ENCODE measurements at regions not wholly inside any gene's neighbourhood (a gene's known extent, or its start where the extent isn't known, plus 50 kb on each side); places are given as distances from the start of the nearest gene placed in this dataset.

DNA sequence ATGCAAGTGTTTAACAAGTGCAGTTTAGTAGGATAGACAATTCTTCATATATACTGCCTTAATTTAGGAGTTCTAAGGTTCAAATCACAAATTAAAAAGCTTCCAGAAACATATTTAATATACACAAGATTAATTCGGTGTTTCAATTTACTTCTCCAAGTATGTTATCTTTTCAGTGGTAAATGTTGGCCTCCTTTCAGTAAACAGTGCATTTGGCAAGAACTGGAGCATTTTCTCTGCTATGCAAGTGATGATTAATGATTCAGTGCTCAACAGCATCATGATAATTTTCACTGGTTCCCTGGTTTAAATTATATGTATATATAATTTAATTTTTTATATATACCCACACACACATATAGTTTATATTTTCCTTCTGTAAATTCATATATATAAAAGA lies 541.7 kb downstream of the EFNA5 start:
- DNase-seq: no peak

DNA sequence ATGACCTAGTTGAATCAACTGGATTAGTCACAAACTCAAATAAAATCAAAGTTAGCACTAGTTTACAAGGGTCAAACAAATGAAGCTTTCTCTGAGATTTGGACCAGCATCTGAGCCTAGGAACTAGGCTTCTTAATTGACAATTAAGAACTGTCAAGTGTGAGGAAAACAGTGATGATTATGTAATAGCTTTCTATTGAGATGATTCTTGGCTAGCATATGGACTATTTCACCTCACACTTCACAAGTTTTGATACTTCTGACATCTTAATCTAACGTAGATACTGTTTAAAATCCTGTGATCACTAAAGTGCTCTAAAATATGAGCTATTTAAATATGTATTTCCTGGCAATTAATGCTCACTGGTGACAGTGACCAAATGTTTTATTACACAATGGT lies 542.9 kb downstream of the EFNA5 start:
- DNase-seq: no peak

DNA sequence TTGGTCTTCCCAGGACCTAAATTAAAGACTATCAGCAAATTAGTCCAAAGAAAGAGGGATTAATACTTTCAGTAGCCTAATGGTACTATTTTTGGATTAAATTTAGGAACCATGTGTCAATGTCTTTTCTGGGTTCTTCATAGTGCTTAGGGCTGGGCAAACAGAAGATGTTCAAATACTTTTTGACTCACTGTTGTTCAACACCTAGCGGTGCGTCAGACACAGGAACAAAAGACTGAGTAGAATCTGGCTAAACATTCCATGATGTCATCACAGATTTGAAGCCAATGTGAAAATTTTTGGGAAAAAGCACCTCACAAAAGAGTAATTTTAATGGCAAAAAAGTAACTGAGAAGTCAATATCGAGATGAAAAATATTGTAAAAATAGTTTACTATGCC lies 544.4 kb downstream of the EFNA5 start:
- no peak for DNase-seq

DNA sequence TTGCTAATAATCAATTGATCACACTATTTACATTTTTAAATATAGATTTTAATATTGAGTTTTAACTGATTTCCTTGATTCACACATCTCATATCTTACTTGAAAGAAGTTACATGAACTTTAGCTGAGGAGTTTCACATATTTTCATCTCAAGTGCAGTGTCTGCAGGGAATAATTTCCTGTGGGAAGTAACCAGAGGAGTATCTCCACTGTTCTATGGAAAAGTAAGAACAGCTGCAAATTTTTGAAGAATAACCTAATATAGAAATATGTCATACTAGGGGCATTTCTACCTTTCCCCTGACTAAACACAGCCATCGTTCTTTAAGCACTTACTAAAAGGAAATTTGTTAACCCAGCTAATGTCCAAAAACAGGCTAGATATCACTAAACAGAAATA lies 546.4 kb downstream of the EFNA5 start:
- DNase-seq: no peak

- DNase-seq: no peak
Observed at GRCh38 chr5:107123014-107123413, 547.7 kb downstream of the EFNA5 start.

GRCh38 chr5:107121793-107122519 lies 548.8 kb downstream of the EFNA5 start:
- no peak for DNase-seq

DNA sequence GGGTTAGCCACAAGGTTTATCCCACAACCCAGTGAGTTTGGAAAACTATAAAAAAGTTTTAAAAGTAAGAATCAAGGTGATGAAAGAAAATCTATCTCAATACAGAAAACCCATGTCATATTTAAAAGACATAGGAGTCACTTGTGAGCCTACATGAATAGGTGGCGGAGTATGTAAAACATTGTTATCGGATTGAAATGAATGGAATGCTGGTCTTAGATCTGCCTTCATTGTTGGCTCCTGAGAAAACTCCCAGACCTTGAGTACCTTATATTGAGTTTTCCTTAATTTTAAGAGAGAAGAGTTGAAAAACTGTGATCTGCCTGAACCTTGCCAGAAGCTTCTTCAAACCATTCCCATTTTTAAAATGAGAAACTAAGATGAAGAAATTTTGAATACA lies 551.1 kb downstream of the EFNA5 start:
- no peak for DNase-seq

DNA sequence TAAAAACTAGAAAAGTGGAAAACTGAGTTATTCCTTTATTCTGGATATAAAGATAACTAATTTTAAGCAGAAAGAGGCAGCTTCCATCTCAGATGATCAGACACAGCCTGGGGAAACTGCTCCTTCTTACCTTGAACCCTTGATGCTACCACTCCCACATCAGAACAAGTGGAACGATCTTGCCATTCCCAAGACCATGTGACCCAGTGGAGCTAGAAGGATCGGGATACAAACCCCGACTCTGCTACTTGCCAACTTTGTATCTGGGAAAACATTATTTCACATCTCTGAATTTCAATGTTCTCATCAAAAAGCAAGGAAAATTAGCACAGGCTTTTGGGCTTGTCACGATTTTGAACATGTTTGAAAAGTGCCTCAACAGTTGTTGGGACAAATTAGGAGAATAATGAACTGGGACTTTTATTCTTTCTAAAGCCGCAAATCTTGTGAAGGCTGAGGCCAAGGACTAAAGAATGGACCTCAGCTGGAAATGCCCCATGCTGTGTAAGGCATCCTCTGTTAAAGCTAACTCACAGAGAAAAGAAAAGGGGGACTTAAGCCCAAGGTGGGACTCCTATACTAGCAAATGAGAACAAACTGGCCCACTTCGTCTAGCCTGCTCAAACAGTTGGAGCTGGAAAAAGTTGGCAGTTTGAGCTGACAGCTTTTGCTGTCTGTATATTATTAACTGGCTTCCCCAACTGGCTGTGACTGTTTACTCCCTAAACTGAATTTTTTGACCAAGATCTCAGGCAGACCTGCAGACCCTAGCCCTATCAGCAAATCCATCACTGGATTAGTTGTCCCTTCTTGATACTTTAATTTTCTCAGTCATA lies 552.3 kb downstream of the EFNA5 start:
- no peak for DNase-seq

GRCh38 chr5:107112216-107112615 lies 558.5 kb downstream of the EFNA5 start:
- peak; percentile 65 for DNase-seq

GRCh38 chr5:107104040-107104995 lies 566.4 kb downstream of the EFNA5 start:
- DNase-seq: no peak

DNA sequence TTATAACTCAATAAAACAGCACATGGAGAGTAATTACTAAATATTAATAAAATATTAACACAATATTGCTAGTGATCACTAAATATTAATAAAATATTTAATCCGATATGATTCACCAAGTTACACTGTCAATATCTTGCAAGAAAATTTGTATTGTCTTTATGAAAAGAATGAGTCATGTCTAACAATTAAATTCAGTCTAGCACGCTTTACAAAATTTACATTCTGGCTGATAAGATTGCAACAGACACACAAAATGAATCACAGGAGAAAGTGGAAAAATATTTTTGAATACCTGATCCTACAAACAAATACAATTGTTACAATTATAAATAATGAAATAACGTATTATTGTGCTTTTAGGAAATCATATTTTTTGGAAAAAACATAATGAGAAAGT lies 567.2 kb downstream of the EFNA5 start:
- DNase-seq: no peak

- no peak for DNase-seq
Observed at GRCh38 chr5:107100121-107100520, 570.6 kb downstream of the EFNA5 start.

DNA sequence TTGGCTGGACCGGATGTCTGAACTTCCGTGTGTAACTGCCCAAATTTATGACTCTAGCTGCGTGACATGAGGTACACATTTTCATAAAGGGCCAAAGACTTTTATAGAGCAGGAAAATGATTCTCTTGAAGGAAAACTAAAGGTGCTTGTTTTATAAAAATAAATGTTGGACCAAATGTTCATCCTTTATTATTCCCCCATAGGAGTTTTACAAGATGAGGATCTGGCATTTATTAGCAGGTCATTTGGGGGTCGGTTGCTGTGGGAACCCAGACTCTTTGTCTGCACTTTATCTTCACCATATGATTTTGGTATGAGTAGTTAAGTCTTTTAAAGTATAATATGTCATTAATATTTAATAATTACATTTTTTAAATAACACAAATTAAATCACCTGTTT lies 571.2 kb downstream of the EFNA5 start:
- DNase-seq: no peak

DNA sequence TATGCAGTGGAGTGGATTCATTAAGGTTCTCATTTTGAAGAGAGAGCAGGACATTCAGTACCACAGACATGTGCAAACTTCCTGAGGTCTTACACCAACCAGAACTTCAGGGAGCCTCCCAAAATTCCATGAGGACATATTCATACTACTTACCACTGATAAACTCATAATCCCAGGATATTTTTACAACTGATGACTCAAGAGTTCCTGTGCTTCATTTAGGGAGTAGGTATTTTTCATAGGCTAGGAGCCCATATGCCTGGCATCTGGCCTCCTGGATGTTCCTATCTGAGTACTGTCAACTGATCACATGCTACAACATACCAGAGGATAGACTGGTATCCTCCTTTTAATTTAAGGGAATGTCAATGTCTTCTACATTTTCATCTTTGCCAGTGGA lies 578.0 kb downstream of the EFNA5 start:
- no peak for DNase-seq

GRCh38 chr5:107090506-107090905 lies 580.2 kb downstream of the EFNA5 start:
- no peak for DNase-seq

- no peak for DNase-seq
Observed at GRCh38 chr5:107088907-107089306, 581.8 kb downstream of the EFNA5 start.

DNA sequence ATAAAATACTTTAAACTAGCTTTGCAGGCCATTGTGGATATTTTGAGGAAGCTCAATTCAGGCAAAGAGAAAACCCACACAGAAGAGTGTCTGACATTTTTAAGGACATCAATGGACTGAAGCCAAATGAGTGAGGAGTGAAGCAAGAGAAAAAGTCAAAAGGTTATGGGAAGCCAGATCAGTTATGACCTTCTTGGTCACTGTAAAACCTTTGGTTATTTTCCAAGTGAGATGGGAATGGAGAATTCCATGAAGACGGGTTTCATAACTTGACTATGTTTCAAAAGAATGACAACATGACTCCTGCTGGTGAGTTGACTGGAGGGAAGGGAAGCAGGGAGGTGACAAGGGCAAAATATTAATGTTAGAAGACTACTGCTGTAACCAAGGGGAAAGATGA lies 585.2 kb downstream of the EFNA5 start:
- no peak for DNase-seq

GRCh38 chr5:107074996-107075395 lies 595.7 kb downstream of the EFNA5 start:
- no peak for DNase-seq

GRCh38 chr5:107072967-107073366 lies 597.8 kb downstream of the EFNA5 start:
- no peak for DNase-seq

DNA sequence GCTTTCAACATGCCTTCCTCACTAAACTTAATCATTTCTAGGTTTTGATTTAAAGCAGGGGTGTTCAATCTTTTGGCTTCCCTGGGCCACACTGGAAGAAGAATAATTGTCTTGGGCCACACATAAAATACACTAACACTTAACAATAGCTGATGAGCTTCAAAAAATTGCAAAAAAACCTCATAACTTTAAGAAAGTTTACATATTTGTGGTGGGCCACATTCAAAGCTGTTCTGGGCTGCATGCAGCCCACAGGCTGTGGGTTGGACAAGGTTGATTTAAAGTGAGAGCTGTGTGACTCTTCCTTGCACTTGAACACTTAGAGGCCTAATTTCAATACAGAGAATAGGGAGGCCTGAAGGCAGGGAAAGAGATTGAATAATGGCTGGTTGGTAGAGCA lies 598.3 kb downstream of the EFNA5 start:
- DNase-seq: no peak

- no peak for DNase-seq
Observed at GRCh38 chr5:107068782-107069181, 602.0 kb downstream of the EFNA5 start.

- no peak for DNase-seq
Observed at GRCh38 chr5:107067395-107067794, 603.3 kb downstream of the EFNA5 start.

- DNase-seq: no peak
Observed at GRCh38 chr5:107063511-107063910, 607.2 kb downstream of the EFNA5 start.
